NCI-H2227 treated with DMSO at 0.1 percent for 48 hours (cell line): ENCODE measurements at regions not wholly inside any gene's neighbourhood (a gene's known extent, or its start where the extent isn't known, plus 50 kb on each side); places are given as distances from the start of the nearest gene placed in this dataset.

Source experiments
- DNase-seq: peaks from one replicate; lab custom pipeline; 2025; lab: John Stamatoyannopoulos, UW

GRCh38 chr3:73796382-73796781 lies 171.6 kb upstream of the PDZRN3 start:
- DNase-seq: no peak

DNA sequence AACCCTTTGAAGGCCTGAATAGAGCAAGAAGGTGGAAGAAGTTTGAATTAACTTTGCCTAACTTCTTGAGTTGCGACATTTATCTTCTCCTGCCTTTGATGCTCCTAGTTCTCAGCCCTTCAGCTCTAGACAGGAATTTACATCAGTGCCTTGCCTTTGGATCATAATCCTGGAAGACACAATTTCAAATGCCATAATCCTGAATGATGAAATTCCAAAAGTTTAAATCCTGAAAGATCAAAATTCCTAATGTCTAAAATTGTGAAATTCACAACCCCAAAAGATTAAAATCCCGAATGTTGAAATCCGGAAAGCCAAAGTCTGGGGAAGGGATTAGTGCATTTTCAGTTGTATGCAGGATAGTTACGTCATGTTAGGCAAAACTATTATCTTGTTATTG lies 166.6 kb upstream of the PDZRN3 start:
- no peak for DNase-seq

- no peak for DNase-seq
Measured at GRCh38 chr3:73789825-73790444, 165.2 kb upstream of the PDZRN3 start.

GRCh38 chr3:73787620-73788019 lies 162.9 kb upstream of the PDZRN3 start:
- DNase-seq: no peak

DNA sequence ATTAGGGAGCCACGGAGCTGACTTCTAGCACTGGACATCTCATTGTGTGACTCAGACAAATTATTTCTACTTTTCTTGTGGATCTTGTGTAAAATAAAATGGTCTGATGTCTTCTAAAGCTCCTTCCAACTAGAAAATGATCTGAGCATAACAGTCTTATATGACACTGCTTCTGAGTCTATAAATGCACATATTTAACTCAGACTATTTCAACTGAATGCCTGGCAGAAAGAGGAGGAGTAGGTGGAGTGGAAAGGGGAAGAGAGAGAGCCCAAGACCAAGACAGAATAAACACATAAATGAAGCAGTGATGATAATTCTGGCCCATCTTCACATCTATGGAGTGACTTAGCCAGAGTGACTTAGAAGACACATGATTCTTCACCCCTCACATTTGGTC lies 162.3 kb upstream of the PDZRN3 start:
- DNase-seq: no peak

GRCh38 chr3:73786321-73786807 lies 161.6 kb upstream of the PDZRN3 start:
- DNase-seq: no peak

DNA sequence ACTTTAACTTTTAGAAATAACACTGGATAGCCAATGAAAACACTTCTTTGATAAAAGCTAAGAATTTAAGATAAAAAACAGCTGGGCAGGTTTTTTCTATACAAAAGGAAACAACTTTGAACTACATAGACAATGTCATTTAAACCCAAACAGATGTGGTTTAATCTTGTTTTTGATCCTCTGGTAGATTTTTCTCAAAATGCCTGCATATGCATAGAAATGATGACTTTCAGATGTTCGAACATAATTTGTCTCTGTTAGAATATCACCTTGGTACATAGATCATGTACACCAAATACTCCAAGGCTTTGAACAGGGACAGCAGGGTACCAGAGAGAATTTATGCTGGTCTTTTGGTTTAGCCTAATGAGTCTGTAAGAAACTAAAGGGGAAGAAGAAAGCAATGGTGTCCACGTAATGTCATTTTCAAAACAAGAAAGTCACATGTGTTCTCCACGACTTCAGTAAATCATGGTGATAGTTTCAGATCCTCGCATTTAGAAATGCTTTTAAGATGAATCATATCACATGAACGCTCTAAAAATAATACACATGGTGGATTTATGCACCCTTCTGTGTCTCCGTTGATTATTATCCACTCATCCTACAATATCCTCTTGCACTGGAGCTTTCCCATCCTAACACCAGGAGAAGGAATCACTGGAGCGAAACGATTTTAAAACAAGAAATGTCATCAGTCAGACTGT lies 160.1 kb upstream of the PDZRN3 start:
- DNase-seq: no peak

GRCh38 chr3:73783811-73784210 lies 159.1 kb upstream of the PDZRN3 start:
- no peak for DNase-seq

GRCh38 chr3:73781541-73781940 lies 156.8 kb upstream of the PDZRN3 start:
- DNase-seq: no peak

- no peak for DNase-seq
Measured at GRCh38 chr3:73774645-73775044, 149.9 kb upstream of the PDZRN3 start.

DNA sequence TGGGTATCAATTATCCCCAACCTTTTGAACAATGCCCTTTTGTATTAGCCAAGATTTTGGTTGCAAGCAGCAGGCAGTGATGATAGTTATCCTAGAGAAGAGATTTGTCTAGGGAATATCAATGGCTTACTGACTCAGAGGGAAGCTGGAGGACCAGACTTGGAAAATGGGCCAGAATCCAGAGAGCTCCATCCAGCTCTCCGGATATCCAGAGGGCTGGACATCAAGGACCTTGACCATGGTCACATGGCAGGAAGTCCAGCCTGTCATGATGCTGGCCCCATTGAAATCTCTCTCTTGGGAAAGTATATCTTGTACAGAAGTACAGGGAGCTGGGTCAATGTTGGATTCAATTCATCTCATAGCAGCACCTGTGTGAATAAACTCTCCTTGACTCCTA lies 148.5 kb upstream of the PDZRN3 start:
- no peak for DNase-seq

DNA sequence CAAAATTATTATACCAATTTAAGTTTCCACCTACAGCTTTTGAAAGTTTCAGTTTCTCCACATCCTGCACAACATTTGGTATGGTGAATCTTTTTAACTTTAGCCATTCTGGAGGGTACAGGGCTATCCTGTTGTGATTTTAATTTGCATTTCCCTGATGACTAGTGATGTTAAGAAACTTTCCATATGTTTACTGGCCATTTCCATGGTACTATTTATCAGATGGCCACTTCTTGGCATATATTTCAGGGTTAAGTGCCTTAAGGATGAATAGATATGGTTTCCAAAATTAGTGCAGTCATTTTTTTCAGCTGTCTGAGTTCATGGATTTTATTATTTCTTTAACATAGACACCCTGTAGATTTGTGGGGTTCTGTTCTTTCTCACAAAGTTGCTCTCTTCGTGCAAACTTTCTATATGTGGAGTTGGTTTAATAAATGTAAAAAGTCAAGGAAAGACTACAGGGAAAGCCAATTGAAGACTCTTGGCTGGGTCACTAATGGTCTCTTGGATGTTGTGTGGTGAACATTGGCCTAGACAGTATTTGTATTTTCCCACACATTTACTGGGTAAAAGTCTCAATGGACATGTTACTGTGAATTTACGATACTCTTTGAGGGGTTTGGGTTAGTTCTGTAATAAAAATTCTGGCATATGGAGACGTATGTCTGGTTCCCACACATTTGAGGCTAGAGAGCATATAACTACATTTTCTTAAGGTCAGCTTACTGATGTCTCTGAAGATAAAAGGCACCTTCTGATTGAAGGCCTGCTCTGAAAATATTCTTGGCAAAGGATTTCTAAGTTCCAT lies 147.5 kb upstream of the PDZRN3 start:
- DNase-seq: no peak

GRCh38 chr3:73768524-73769308 lies 144.0 kb upstream of the PDZRN3 start:
- DNase-seq: no peak

GRCh38 chr3:73766599-73767381 lies 142.0 kb upstream of the PDZRN3 start:
- DNase-seq: no peak

DNA sequence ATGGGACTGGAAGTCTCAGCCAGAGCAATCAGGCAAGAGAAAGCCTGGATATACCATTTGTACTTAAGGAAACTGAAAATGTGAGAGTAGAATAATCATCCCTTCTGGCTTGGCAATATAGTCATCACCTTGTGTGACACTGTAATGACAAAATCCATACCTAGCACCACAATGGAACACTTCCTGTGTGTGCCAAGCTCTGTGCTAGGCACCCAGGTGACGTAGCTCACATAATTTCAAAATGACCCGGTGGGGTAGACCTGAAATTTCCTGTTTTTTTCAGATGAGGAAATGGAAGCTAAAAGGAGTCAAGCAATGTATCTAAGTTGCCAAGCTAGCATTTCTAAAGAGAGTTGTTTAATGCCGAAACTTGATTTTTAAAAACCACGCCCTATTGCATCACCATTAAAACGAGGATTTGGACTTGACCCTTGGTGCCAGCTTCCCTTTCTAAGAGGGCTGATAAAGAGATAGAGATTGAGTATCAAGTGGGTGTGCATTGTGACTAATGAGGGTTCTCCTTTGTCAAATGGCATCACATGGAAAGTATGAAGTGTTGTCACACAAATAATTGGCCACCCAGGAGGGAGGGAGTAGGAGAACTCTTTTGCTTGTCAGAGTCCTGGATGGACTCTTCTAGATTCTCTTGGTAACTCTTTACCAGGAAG lies 141.3 kb upstream of the PDZRN3 start:
- no peak for DNase-seq

GRCh38 chr3:73762855-73763254 lies 138.1 kb upstream of the PDZRN3 start:
- DNase-seq: no peak

- no peak for DNase-seq
Measured at GRCh38 chr3:73759297-73759711, 134.6 kb upstream of the PDZRN3 start.

DNA sequence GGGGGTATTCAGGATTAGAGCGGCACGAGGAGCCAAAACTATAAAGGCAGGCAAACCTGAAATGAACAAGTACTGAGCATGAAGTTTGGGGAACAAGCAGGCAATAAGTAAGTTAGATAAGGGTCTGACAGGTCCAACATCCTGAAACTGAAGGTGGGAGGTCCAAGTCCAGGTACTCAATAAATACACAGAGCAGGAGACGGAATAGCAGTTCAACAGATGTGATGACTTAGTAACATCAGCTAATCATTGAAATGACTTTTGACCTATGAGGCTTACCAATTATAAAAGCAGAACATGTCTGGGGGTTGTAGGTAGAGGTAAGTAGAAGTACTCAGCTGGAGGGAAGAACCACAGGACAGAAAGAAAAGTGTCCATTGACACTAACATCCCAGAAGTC lies 132.8 kb upstream of the PDZRN3 start:
- DNase-seq: no peak

- no peak for DNase-seq
Measured at GRCh38 chr3:73753985-73754384, 129.2 kb upstream of the PDZRN3 start.

GRCh38 chr3:73752338-73752737 lies 127.6 kb upstream of the PDZRN3 start:
- no peak for DNase-seq

- DNase-seq: no peak
Measured at GRCh38 chr3:73746623-73747022, 121.9 kb upstream of the PDZRN3 start.
